GM12872 (cell line): ENCODE measurements at regions not wholly inside any gene's neighbourhood (a gene's known extent, or its start where the extent isn't known, plus 50 kb on each side); places are given as distances from the start of the nearest gene placed in this dataset.

Experiments used
- TF ChIP-seq, protein P1 (sequence below): IDR thresholded peaks from 3 replicates; pipeline ENCODE4 v1.5.1; 2011; ENCODE audit warnings: low read depth, mild to moderate bottlenecking, low read length, moderate library complexity; ENCODE audit not compliant: insufficient read depth

DNA sequence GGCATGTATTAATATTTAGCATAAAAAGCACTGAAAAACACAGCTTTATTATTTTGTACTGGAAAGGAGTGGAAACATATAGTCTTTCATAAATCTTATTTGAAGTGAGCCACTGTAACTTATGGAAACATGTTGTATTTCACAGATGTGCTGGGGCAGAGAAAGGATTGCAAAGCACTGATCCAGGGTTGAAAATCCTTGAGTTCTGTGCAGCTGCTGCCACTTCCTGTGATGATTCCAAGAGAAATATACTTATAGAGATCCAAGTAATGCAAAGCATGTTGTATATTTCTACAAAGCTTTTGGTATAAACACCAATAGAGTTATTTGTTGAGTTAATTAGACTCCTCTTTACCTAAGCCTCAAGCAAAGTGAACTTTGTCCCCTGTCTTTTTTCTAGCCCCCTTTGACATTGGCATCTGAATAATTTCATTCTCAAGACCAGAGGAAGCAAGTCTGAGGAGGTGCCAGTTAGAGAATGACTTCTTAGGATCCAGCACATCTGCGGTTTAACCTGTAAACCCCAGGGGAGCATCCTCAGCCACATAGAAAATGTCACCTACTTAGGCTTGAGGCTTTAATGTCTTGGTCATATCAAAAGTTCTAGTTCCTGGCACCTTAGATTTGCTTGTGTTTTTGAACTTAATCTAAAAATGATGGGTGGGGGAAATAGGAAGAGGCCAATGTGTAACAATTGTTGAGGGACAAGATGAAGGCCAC, 173.3 kb downstream of the FASLG start:
- TF ChIP-seq, protein P1, sequence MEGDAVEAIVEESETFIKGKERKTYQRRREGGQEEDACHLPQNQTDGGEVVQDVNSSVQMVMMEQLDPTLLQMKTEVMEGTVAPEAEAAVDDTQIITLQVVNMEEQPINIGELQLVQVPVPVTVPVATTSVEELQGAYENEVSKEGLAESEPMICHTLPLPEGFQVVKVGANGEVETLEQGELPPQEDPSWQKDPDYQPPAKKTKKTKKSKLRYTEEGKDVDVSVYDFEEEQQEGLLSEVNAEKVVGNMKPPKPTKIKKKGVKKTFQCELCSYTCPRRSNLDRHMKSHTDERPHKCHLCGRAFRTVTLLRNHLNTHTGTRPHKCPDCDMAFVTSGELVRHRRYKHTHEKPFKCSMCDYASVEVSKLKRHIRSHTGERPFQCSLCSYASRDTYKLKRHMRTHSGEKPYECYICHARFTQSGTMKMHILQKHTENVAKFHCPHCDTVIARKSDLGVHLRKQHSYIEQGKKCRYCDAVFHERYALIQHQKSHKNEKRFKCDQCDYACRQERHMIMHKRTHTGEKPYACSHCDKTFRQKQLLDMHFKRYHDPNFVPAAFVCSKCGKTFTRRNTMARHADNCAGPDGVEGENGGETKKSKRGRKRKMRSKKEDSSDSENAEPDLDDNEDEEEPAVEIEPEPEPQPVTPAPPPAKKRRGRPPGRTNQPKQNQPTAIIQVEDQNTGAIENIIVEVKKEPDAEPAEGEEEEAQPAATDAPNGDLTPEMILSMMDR: no peak

DNA sequence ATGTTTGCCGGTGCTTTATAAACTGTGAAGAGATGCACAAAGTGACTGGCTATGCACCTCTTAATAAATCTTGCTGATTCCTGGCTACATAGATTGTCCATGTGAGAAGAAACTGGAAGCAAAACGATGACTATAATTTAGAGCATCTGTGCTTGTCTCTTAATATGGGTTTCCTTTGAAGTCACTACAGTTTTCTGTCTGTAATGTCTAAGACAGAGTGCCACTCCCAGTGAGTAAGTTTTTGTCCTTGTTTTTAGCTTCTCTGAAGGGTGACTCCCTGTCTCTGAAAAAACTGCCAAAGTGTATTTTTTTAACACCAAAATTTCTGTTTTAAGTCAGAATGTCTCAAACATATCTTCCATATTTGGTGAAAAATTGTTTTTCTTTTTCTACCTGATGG, 175.1 kb downstream of the FASLG start:
- TF ChIP-seq, protein P1: no peak

DNA sequence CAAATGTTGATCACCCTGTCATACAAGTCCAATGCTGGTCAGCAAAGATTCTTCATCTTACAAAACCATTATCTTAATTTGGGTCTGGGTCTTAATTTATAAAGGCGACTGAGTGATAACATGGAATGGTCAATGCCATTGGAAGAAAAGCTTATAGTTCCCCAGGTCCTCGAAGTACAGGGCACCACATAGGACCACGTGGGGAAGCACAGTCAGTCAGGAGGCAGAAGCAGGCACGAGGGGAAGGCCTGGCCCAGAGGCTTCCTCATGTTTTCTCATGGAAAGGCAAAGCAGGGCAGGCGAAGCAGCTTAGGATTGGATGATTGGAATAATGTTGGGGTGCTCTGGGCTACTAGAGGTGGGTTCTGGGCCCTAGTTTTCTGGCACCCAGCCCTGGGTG, 175.7 kb downstream of the FASLG start:
- TF ChIP-seq, protein P1: no peak

DNA sequence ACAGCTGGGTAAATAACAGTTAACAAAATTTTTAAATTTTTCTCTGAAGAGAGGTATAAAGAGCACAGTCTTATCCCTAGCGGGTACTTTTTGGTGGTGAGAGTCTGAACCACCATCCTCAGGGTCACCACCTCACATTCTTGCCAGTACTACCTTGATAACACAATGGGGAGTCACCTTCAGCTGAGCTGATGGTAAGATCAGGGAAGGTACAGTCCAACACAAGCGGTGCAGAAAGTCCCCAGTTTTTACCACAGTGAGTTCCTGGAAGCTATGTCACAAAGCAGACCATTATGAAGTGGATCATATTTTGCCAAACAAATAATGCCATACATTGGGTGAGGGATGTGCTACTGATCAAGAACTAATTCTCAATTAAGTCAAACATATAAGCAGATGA, 176.9 kb downstream of the FASLG start:
- TF ChIP-seq, protein P1: no peak

DNA sequence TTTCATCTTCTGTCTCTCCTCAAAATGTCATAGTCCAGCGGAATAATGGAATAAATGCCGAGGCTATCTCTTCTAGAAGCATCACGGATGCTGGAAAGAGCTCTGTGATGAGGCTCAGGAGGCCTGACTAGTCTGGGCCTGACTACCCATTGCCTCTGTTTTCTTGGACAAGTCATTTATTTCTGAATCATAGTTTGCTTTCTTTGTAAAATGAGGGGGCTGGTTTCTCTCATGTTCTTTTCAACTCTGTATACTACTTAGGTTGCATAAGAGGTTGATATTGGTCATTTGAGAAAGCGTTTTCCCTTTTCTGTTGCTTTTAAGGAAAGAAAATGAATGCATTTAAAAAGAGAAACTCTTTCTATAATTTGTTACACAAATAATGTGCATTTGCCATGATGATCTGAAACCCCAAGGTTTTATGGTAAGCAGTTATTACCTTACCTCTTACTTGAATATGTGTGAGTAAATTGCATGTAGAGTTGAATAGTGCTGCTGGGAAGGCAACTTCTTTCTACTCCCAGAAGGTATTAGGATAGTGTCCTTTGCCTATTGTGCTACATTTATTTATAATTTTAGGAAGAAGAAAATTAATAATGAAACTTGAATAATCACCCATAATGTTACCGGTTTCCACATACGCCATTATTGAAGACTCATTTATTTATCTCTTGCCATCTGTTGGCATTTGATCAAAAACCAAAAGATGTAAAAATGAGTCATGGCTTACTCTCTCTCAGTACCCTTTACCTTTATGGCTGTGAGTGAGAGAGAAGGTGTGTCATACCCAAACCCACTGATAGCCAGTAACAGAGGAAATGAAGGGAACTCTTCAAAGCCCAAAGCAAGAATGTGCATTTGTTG, 179.1 kb downstream of the FASLG start:
- TF ChIP-seq, protein P1: no peak

DNA sequence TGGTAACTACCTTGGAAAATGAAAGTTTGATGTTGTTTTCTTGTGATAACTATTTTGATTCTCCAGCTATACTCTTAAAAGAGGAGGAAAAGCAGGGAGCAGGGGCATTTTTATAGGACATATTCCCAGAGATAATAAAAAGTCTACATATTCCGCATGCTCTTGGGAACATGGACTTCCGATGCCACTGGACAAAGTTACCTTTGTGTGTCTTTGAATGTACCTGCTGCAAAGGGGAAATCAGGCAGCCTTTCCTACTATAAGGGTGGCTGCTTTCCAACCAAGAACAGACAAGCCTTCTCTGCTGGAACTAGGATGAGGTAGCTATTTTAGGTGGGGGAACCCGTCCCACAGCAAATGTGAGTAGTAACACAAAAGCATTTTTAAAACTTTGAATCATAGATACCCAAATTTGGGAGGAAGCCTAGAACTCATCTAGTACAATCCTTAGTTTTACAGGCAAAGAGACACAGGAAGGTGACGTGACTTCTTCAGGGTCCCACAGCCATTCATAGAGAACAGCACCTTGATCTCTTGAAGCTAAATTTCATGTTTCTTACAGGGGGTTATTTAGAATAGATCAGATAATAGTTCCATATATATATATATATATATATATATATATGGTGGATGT, 179.9 kb downstream of the FASLG start:
- TF ChIP-seq, protein P1: no peak

DNA sequence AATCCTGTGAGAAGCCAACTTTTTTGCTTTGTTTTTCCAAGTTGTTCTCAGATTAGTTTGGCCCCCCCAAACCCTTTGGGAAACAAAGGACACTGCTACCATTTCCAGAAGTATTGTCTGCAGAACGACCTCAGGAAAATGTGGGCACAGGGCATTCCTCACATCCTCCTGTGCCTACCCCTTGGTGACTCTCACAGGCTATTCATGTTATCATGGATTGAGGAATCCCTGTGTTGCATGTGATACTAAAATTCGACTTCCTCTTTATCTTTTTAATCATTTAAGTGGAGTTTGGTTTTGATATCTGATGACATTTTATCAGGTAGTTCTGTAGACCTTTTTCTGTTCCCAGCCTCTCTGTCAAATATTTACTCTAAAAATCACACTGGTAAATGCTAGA, 184.5 kb downstream of the FASLG start:
- TF ChIP-seq, protein P1: no peak
